Retinal pigment epithelial cell (primary cell): ENCODE measurements at regions not wholly inside any gene's neighbourhood (a gene's known extent, or its start where the extent isn't known, plus 50 kb on each side); places are given as distances from the start of the nearest gene placed in this dataset.

ENCODE experiments used
- DNase-seq: peaks from one replicate; pipeline ENCODE4 v3.0.0-alpha.2; 2010; ENCODE audit warnings: low read depth
- H3K4me3 ChIP-seq: 2 replicates; pipeline ENCODE4 v1.5.1; 2011; ENCODE audit warnings: mild to moderate bottlenecking, low read length, control low read depth, moderate library complexity
- CTCF ChIP-seq: conservative IDR thresholded peaks from 2 replicates; pipeline ENCODE4 v1.5.1; 2011; ENCODE audit warnings: low read depth, low read length, control low read depth, inconsistent platforms

DNA sequence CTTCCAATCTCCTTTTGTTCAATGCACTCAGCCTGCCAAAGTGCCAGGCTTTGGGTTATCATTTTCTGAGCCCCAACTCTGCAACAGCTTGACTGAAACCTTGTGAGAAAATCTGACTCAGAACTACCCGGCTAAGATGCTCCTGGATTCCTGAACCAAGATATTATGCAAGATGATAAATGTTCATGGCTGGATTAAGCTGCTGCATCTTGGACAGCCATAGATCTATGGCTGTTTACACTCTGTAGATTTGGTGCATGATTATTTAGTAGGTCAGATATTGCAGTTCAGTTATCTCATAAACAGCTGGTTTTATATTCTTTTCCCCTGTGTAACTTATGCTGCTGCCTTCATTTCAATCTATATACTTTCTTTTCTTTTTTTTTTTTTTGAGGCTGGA lies 243.5 kb downstream of the GATA3 start:
- no peak for DNase-seq
- no peak for TF ChIP-seq CTCF
- H3K4me3 ChIP-seq = no peak overlapping the region

DNA sequence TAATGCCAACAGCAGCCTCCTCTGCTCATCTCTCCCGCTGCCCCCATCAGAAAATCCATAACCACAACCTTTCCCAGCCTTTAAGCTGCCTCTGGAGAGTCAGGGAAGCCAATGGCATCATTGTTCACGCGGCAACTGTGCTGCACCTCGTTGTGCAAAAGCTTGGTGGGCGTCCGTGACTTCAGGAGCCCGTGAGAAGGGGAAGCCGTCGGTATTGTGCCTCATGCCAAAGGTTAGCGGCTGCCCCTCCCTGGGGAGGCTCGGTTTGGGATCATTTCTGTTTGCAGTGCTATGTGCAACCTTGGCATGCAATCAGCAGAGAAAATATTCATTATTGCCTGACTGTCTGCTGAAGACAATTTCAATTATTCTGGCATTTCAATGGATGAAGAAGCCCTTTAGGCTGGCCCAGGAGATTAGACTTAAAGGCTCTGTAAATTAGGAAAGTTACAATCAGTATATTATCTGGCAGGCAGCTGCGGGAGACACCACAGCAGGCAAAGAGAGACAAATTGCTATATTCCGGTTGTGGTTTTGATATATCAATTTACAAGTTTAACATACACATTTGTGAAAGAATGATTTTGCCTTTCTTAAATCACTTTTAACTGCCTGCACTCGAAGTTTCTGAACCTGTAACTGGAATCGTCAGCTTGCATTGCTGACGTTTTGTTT lies 244.5 kb downstream of the GATA3 start:
- TF ChIP-seq CTCF = no peak
- DNase-seq = no peak
- H3K4me3 ChIP-seq = no peak overlapping the region

- no peak overlapping the region for H3K4me3 ChIP-seq
- TF ChIP-seq CTCF = no peak
- DNase-seq = no peak
Measured at GRCh38 chr10:8300925-8301324, 246.4 kb downstream of the GATA3 start.

DNA sequence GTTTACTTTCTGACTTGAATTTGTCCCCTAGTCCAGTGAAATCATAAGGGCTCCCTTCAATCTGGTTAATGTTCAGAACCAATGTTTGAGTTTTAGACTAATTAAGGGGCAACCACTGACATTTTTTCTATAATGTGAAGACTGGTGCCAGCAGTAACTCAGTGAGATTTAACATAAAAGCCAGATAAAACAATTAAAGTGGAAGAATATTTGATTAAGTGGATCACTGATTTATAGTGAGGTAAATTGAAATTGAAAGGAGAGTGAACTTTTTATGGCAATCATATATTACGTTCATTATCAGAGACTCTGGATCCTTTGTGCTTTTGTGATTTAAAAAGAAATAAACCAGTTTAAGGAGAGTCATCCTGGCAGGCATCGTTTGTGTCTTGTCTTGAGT lies 246.8 kb downstream of the GATA3 start:
- no peak for TF ChIP-seq CTCF
- no peak overlapping the region for H3K4me3 ChIP-seq
- DNase-seq = no peak

DNA sequence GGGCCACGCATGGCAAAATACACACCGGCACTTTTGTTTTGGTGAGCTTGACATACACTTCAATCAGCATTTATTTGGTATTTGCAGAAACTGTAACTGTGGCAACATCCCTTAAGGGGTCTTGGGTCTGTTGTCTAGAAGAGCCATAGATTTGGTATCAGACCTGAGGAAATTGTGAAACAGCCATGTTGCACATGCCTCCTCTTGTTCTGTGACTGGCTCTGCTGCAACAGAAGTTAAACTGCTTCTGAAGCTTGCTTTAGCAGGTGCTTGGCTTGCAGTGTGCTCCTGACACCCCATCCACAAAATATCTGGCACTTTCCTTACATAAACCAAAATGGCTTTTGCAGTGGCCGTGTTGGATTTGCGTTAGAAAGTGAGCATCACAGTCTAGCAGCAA lies 247.3 kb downstream of the GATA3 start:
- no peak overlapping the region for H3K4me3 ChIP-seq
- TF ChIP-seq CTCF = no peak
- DNase-seq = no peak

GRCh38 chr10:8302565-8302964 lies 248.1 kb downstream of the GATA3 start:
- H3K4me3 ChIP-seq = no peak overlapping the region
- no peak for TF ChIP-seq CTCF
- no peak for DNase-seq

GRCh38 chr10:8304861-8305260 lies 250.4 kb downstream of the GATA3 start:
- no peak for DNase-seq
- no peak overlapping the region for H3K4me3 ChIP-seq
- TF ChIP-seq CTCF = no peak
